HepG2 (cell line): ENCODE measurements at regions not wholly inside any gene's neighbourhood (a gene's known extent, or its start where the extent isn't known, plus 50 kb on each side); places are given as distances from the start of the nearest gene placed in this dataset.

Experiments used
- ATAC-seq: fragments of 200-7000 bp; cut with Tn5 transposase; 3 replicates; pipeline ENCODE4 v1.9.1; 2020; ENCODE audit warnings: mild to moderate bottlenecking, moderate library complexity
- BruUV-seq: library from RNA; stranded (reverse); fragments of 400-500 nt; replicated peaks from 2 replicates; lab custom pipeline; 2021; lab: Mats Ljungman, UMichigan
- CTCF ChIA-PET: fragments of 300-600 bp; formaldehyde crosslinking; extraction: SDS; loops from one replicate; lab custom pipeline; 2021; ENCODE audit warnings: low total read pairs, inconsistent platforms, low intra/inter-chr PET ratio; lab: Yijun Ruan, JAX
- POLR2A ChIA-PET: fragments of 350-600 bp; sonication (Branson Sonifier 250); formaldehyde crosslinking; loops from one replicate; lab custom pipeline; 2020; ENCODE audit warnings: antibody characterized with exemption, inconsistent platforms; lab: Yijun Ruan, JAX
- DNase-seq: peaks from one replicate; pipeline ENCODE4 v3.0.0-alpha.2; 2015; ENCODE audit warnings: low spot score
- FAIRE-seq: peaks from 3 replicates; lab custom pipeline; 2011; peaks lifted over from hg19 to GRCh38; lab: Jason Lieb, UNC
- H2AFZ ChIP-seq: one replicate; pipeline ENCODE4 v1.6.1; 2011; ENCODE audit warnings: low read length, inconsistent platforms
- H3K27ac ChIP-seq: fragments of 300-600 bp; 3 replicates; pipeline ENCODE4 v1.8.0; 2011; ENCODE audit warnings: mixed run types, mild to moderate bottlenecking, mixed read lengths, low read length, inconsistent platforms; ENCODE audit not compliant: insufficient read depth; ENCODE audit errors: extremely low read length
- H3K27me3 ChIP-seq, 2 experiments: fragments of 200-600 bp in 1 of 2; 2 replicates in 1 of 2; 3 replicates in 1 of 2; pipeline versions ENCODE4 v1.6.0 to v1.8.0; 2011; ENCODE audit warnings: low read length in 2 of 2, mild to moderate bottlenecking in 2 of 2, moderate library complexity in 2 of 2, inconsistent platforms in 1 of 2; ENCODE audit not compliant: insufficient read depth in 2 of 2, control insufficient read depth in 1 of 2
- H3K36me3 ChIP-seq, 2 experiments: fragments of 200-600 bp in 1 of 2; replicated peaks in 1 of 2; 2 replicates in 1 of 2; 3 replicates in 1 of 2; pipeline versions ENCODE4 v1.5.1 to v1.8.0; 2011; ENCODE audit warnings: low read length in 2 of 2, inconsistent platforms in 1 of 2; ENCODE audit not compliant: insufficient read depth in 2 of 2, control insufficient read depth in 1 of 2
- H3K4me1 ChIP-seq: 2 replicates; pipeline ENCODE4 v1.5.1; 2012; ENCODE audit warnings: low read length, inconsistent platforms; ENCODE audit not compliant: insufficient read depth
- H3K4me2 ChIP-seq: 2 replicates; pipeline ENCODE4 v1.6.0; 2011; ENCODE audit warnings: low read depth, low read length, inconsistent platforms
- H3K4me3 ChIP-seq, 3 experiments: fragments of 200-600 bp in 1 of 3; sonication (generic), shearing (Covaris generic) in 1 of 3; replicated peaks in 1 of 3; 2 replicates each; pipeline ENCODE4 v1.5.1; 2011 to 2016; ENCODE audit warnings: low read length in 3 of 3, inconsistent platforms in 2 of 3, low read depth in 2 of 3, mild to moderate bottlenecking in 2 of 3, control low read depth in 1 of 3, mixed read lengths in 1 of 3; ENCODE audit not compliant: insufficient read depth in 1 of 3
- H3K79me2 ChIP-seq: one replicate; pipeline ENCODE4 v1.6.1; 2011; ENCODE audit warnings: low read length, inconsistent platforms; ENCODE audit not compliant: insufficient read depth
- H3K9ac ChIP-seq: 2 replicates; pipeline ENCODE4 v1.6.0; 2011; ENCODE audit warnings: mild to moderate bottlenecking, low read depth, low read length, inconsistent platforms; ENCODE audit not compliant: insufficient read depth
- H3K9me3 ChIP-seq: 2 replicates; pipeline ENCODE4 v1.5.1; 2012; ENCODE audit warnings: mild to moderate bottlenecking, low read length
- H4K20me1 ChIP-seq: 2 replicates; pipeline ENCODE4 v1.6.0; 2011; ENCODE audit warnings: inconsistent platforms, mild to moderate bottlenecking, low read length, moderate library complexity; ENCODE audit not compliant: insufficient read depth
- CHD4 ChIP-seq: fragments of 200-600 bp; sonication (generic); IDR thresholded peaks from 2 replicates; pipeline ENCODE4 v1.7.0; 2017; ENCODE audit warnings: mild to moderate bottlenecking, low read length, borderline replicate concordance
- MAFK ChIP-seq, 2 experiments: IDR thresholded peaks in 1 of 2; conservative IDR thresholded peaks in 1 of 2; 2 replicates each; pipeline ENCODE4 v1.6.1; 2011; ENCODE audit warnings: improper control_type of control experiment in 2 of 2, low read length in 2 of 2
- NR2F1 ChIP-seq, 2 experiments: fragments of 450-650 bp in 1 of 2; formaldehyde crosslinking in 1 of 2; IDR thresholded peaks; 2 replicates each; pipeline versions ENCODE4 v1.5.0 to v1.6.1; 2016 to 2020; ENCODE audit warnings: mild to moderate bottlenecking in 1 of 2, missing compliant biosample characterization in 1 of 2, missing genetic modification reagents in 1 of 2, moderate library complexity in 1 of 2
- TRIM22 ChIP-seq: fragments of 450-650 bp; IDR thresholded peaks from 2 replicates; pipeline ENCODE4 v1.6.1; 2017
- ZBTB42 ChIP-seq: sonication (generic); formaldehyde crosslinking; IDR thresholded peaks from 2 replicates; pipeline ENCODE4 v1.5.0; 2020; ENCODE audit warnings: mild to moderate bottlenecking, missing genetic modification reagents
- ZNF251 ChIP-seq: sonication (generic); formaldehyde crosslinking; IDR thresholded peaks from 2 replicates; pipeline ENCODE4 v1.9.0; 2021; ENCODE audit warnings: mild to moderate bottlenecking, missing genetic modification reagents
- ZNF598 ChIP-seq: sonication (generic); formaldehyde crosslinking; IDR thresholded peaks from 2 replicates; pipeline ENCODE4 v1.5.1; 2020; ENCODE audit warnings: mild to moderate bottlenecking, missing genetic modification reagents, borderline replicate concordance
- ZNF710 ChIP-seq: sonication (generic); formaldehyde crosslinking; IDR thresholded peaks from 2 replicates; pipeline ENCODE4 v1.5.0; 2020; ENCODE audit warnings: mild to moderate bottlenecking, missing genetic modification reagents, borderline replicate concordance
- ZNF713 ChIP-seq: sonication (generic); formaldehyde crosslinking; IDR thresholded peaks from 2 replicates; pipeline ENCODE4 v1.4.0; 2020; ENCODE audit warnings: mild to moderate bottlenecking, missing genetic modification reagents
- WGBS: methylation state at CpG from one replicate; pipeline ENCODE4 v1.1.6; 2017; ENCODE audit warnings: low lambda C conversion rate; 5-methylcytosine and 5-hydroxymethylcytosine counted together
- in situ Hi-C: cut with HindIII; loops from 2 replicates; pipeline ENCODE4 v1.10.0; 2017; ENCODE audit warnings: low pct_unique_long_range_greater_than_20kb; ENCODE audit not compliant: extremely low pct_ligation_motif_present
- intact Hi-C: fragments of 100-400 bp; cut with micrococcal nuclease; formaldehyde crosslinking; loops from one replicate; pipeline ENCODE4 v1.10.0; 2022; ENCODE audit not compliant: unreplicated experiment

- TF ChIP-seq TRIM22 (no peak), ZNF713 (CRISPR knock-in tag) (no peak), ZNF251 (CRISPR knock-in tag) (no peak), ZBTB42 (no peak)
Observed at GRCh38 chr4:124807421-124807820, 94.9 kb upstream of the ANKRD50 start (continued).

- FAIRE-seq: no peak
Observed at GRCh38 chr4:124806403-124806802, 93.9 kb upstream of the ANKRD50 start.

More at GRCh38 chr4:124806403-124806802, 93.9 kb upstream of the ANKRD50 start:
- no peaks in the 10 kb centered on the region for H3K4me1 ChIP-seq
- ChIA-PET POLR2A (no interaction called here), CTCF (no interaction called here)
- intact Hi-C loops (no loop called here), in situ Hi-C loops (no loop called here)
- H3K79me2 ChIP-seq: no peaks in the 10 kb centered on the region
- H2AFZ ChIP-seq: no peak overlapping the region
- no peak overlapping the region for H3K9ac ChIP-seq
- BruUV-seq: no TSS peak
- ATAC-seq: no peak
- peaks cover 8% of the 10 kb centered on the region; the same call in 1 of the 2 replicates for H3K9me3 ChIP-seq
- no peak overlapping the region for H3K4me2 ChIP-seq
- no peak for TF ChIP-seq ZNF598 (CRISPR knock-in tag)
- TF ChIP-seq ZNF710 (CRISPR knock-in tag): no peak
- TF ChIP-seq CHD4: no peak
- TF ChIP-seq NR2F1 (CRISPR knock-in tag; IDR thresholded peaks at IDR 0.05): no peak
- TF ChIP-seq MAFK (conservative IDR thresholded peaks at IDR 0.05 in 1 of 2, IDR thresholded peaks at IDR 0.05 in 1 of 2; ENCODE audit: low read length in 2 of 2): peak; percentile 7 to 49; a peak in 2 of 4 replicates
- no peaks in the 10 kb centered on the region for H3K36me3 ChIP-seq
- H3K27ac ChIP-seq: no peak overlapping the region
- no peaks in the 10 kb centered on the region for H3K27me3 ChIP-seq
- H3K4me3 ChIP-seq: no peak overlapping the region
- DNase-seq: no peak
- WGBS: 33% methylated on average over 2 of the region's 2 CpGs
- no peaks in the 10 kb centered on the region for H4K20me1 ChIP-seq
